Ovary (tissue), 3 donors: ENCODE measurements at regions not wholly inside any gene's neighbourhood (a gene's known extent, or its start where the extent isn't known, plus 50 kb on each side); places are given as distances from the start of the nearest gene placed in this dataset.

Experiments
- POLR2A ChIP-seq: fragments of 450-650 bp; IDR thresholded peaks from one replicate; pipeline ENCODE4 v1.6.1; 2017; ENCODE audit warnings: antibody characterized with exemption, mild to moderate bottlenecking, moderate library complexity
- TF ChIP-seq, protein P1 (sequence below), 3 donors: fragments of 450-650 bp in 2 of 3; fragments of 200-600 bp in 1 of 3; IDR thresholded peaks; one replicate each; pipeline versions ENCODE4 v1.5.1 to v1.8.0; 2016 to 2022; ENCODE audit warnings: antibody characterized with exemption in 3 of 3, mild to moderate bottlenecking in 1 of 3
- donor health status: DM: no; HTN: no; CAD: no.

DNA sequence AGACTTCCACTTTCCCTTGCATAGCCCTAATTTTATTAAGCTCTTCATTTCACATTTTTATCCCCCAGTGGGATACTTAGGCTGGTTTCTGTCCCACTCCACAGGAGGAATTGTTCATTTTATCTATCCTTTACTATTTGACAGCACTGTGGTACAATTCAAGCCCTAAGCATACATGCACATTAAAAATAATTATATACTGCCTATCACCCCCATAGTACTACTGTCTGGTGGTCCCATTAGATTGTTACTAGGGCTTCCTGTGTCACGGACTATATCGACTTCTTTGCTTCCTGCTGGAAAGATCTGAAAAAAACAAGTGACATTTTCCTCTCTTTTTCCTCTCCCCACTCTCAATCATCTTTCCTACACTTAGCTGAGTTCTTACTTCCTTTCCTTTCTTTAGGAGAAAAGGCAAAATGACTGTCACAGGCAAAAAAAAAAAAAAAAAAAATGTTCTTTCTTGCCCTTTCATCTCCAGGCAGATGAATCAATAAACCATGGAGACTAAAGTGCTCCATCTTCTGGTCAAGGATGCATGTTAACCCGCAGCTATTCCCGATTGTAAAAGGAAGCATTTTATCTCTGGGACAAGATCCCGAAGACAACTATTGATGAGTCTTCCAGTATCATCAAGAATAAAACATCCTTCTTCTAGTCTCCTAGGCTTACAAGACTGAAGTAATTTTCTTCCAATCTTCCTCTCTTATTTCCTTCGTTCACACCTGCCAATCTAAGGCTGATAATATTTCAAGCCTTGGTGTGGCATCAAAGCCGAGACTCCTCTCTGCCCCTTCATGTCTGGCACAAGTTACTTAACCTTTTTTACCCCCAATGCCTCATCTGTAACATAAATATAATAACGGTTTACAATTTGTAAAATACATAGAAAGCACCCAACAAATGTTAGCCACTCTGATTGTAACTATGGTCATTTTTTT is 94.4 kb upstream of the PLEKHG7 start:
- TF ChIP-seq, protein P1, sequence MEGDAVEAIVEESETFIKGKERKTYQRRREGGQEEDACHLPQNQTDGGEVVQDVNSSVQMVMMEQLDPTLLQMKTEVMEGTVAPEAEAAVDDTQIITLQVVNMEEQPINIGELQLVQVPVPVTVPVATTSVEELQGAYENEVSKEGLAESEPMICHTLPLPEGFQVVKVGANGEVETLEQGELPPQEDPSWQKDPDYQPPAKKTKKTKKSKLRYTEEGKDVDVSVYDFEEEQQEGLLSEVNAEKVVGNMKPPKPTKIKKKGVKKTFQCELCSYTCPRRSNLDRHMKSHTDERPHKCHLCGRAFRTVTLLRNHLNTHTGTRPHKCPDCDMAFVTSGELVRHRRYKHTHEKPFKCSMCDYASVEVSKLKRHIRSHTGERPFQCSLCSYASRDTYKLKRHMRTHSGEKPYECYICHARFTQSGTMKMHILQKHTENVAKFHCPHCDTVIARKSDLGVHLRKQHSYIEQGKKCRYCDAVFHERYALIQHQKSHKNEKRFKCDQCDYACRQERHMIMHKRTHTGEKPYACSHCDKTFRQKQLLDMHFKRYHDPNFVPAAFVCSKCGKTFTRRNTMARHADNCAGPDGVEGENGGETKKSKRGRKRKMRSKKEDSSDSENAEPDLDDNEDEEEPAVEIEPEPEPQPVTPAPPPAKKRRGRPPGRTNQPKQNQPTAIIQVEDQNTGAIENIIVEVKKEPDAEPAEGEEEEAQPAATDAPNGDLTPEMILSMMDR (IDR thresholded peaks at IDR 0.05), result peak in 1 of 3 donors; percentile 21
- TF ChIP-seq POLR2A, result no peak
